ENCODE measurements at regions not wholly inside any gene's neighbourhood (a gene's known extent, or its start where the extent isn't known, plus 50 kb on each side); places are given as distances from the start of the nearest gene placed in this dataset.

DNA sequence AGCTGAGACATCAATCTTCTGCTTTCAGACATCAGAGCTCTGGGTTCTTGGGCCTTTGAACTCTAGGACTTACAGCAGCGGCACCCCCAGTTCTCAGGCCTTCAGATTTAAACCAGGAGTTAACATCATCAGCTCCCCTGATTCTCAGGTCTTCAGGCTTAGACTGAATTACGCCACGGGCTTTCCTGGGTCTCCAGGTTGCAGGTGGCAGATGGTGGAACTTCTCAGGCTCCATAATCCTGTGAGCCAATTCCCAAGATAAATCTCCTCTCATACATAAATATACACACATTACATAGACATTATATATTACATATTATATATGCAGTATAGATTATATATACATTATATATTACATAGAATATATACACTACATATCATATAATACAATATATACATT lies 408.9 kb upstream of the AUTS2 start:
- Mint-ChIP-seq H3K27me3 (ENCODE audit: unreplicated experiment) (no peaks in the 10 kb centered on the region), H3K27ac (ENCODE audit: unreplicated experiment) (no peak overlapping the region), H3K4me1 (ENCODE audit: low read depth, unreplicated experiment) (no peaks in the 10 kb centered on the region), H3K9me3 (ENCODE audit: unreplicated experiment) (peaks cover 2% of the 10 kb centered on the region), H3K36me3 (ENCODE audit: unreplicated experiment) (no peaks in the 10 kb centered on the region), H3K4me3 (ENCODE audit: unreplicated experiment) (no peak overlapping the region)
- DNase-seq = no peak
- TF ChIP-seq, protein P1, sequence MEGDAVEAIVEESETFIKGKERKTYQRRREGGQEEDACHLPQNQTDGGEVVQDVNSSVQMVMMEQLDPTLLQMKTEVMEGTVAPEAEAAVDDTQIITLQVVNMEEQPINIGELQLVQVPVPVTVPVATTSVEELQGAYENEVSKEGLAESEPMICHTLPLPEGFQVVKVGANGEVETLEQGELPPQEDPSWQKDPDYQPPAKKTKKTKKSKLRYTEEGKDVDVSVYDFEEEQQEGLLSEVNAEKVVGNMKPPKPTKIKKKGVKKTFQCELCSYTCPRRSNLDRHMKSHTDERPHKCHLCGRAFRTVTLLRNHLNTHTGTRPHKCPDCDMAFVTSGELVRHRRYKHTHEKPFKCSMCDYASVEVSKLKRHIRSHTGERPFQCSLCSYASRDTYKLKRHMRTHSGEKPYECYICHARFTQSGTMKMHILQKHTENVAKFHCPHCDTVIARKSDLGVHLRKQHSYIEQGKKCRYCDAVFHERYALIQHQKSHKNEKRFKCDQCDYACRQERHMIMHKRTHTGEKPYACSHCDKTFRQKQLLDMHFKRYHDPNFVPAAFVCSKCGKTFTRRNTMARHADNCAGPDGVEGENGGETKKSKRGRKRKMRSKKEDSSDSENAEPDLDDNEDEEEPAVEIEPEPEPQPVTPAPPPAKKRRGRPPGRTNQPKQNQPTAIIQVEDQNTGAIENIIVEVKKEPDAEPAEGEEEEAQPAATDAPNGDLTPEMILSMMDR (IDR thresholded peaks at IDR 0.05; ENCODE audit: partially characterized antibody, unreplicated experiment) = no peak

DNA sequence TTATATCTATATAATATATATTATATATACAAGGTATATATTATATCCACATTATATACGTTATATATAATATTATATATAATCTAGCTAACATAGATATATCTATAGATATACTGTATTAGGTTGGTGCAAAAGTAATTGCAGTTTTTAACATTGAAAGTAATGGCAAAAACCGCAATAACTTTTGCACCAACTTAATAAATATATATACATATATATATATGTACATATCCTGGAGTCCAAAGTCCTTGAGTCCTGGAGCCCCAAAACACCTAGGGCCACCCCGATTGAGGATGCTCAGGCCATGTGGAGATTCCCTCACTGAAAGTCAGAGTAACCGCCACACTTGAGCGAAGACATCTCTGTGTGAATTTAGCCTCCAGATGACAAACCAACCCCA lies 408.2 kb upstream of the AUTS2 start:
- H3K27me3 Mint-ChIP-seq (ENCODE audit: unreplicated experiment) = no peaks in the 10 kb centered on the region

GRCh38 chr7:69190763-69191162 lies 407.5 kb upstream of the AUTS2 start:
- H3K36me3 Mint-ChIP-seq (ENCODE audit: unreplicated experiment) = no peaks in the 10 kb centered on the region
- H3K9me3 Mint-ChIP-seq (ENCODE audit: unreplicated experiment) = peaks cover 2% of the 10 kb centered on the region
- TF ChIP-seq, protein P1 (IDR thresholded peaks at IDR 0.05; ENCODE audit: partially characterized antibody, unreplicated experiment) = no peak
- H3K4me1 Mint-ChIP-seq (ENCODE audit: low read depth, unreplicated experiment) = no peaks in the 10 kb centered on the region
- no peak overlapping the region for H3K4me3 Mint-ChIP-seq (ENCODE audit: unreplicated experiment)
- DNase-seq = no peak
- H3K27ac Mint-ChIP-seq (ENCODE audit: unreplicated experiment) = no peak overlapping the region
- H3K27me3 Mint-ChIP-seq (ENCODE audit: unreplicated experiment) = no peaks in the 10 kb centered on the region

More for the DNA sequence above, 408.2 kb upstream of the AUTS2 start:
- Mint-ChIP-seq H3K36me3 (ENCODE audit: unreplicated experiment) (no peaks in the 10 kb centered on the region), H3K27ac (ENCODE audit: unreplicated experiment) (no peak overlapping the region), H3K4me3 (ENCODE audit: unreplicated experiment) (no peak overlapping the region), H3K9me3 (ENCODE audit: unreplicated experiment) (peaks cover 2% of the 10 kb centered on the region), H3K4me1 (ENCODE audit: low read depth, unreplicated experiment) (no peaks in the 10 kb centered on the region)
- DNase-seq = no peak
- TF ChIP-seq, protein P1 (IDR thresholded peaks at IDR 0.05; ENCODE audit: partially characterized antibody, unreplicated experiment) = no peak

DNA sequence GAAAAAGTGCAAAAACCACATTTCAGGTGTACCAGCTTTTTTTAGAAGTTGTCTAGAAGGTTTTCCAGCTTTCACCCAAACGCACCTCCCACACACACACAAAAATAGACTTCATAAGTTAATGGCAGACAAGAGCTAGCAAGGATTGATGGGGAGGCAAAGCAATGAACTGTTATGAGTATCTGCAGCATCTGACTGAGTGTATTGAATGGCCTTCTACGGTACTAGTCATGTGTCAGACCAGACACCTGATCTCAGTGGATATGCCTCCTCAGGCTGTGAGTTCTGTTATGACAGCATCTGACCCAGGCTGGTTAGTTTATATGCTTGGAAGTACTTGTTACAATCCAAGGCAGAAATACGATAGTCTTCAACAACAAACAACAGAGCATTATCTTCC lies 406.1 kb upstream of the AUTS2 start:
- Mint-ChIP-seq H3K27ac (ENCODE audit: unreplicated experiment) (no peak overlapping the region), H3K4me3 (ENCODE audit: unreplicated experiment) (no peak overlapping the region), H3K36me3 (ENCODE audit: unreplicated experiment) (no peaks in the 10 kb centered on the region), H3K4me1 (ENCODE audit: low read depth, unreplicated experiment) (no peaks in the 10 kb centered on the region), H3K27me3 (ENCODE audit: unreplicated experiment) (no peaks in the 10 kb centered on the region), H3K9me3 (ENCODE audit: unreplicated experiment) (peaks cover 4% of the 10 kb centered on the region)
- DNase-seq = no peak
- TF ChIP-seq, protein P1 (IDR thresholded peaks at IDR 0.05; ENCODE audit: partially characterized antibody, unreplicated experiment) = no peak

GRCh38 chr7:69193061-69193460 lies 405.2 kb upstream of the AUTS2 start:
- TF ChIP-seq, protein P1 (IDR thresholded peaks at IDR 0.05; ENCODE audit: partially characterized antibody, unreplicated experiment) = no peak
- H3K36me3 Mint-ChIP-seq (ENCODE audit: unreplicated experiment) = no peaks in the 10 kb centered on the region

More at GRCh38 chr7:69193061-69193460, 405.2 kb upstream of the AUTS2 start:
- Mint-ChIP-seq H3K4me3 (ENCODE audit: unreplicated experiment) (no peak overlapping the region), H3K4me1 (ENCODE audit: low read depth, unreplicated experiment) (no peaks in the 10 kb centered on the region), H3K27me3 (ENCODE audit: unreplicated experiment) (no peaks in the 10 kb centered on the region), H3K27ac (ENCODE audit: unreplicated experiment) (no peak overlapping the region), H3K9me3 (ENCODE audit: unreplicated experiment) (peaks cover 4% of the 10 kb centered on the region)
- no peak for DNase-seq
